ENCODE measurements at regions not wholly inside any gene's neighbourhood (a gene's known extent, or its start where the extent isn't known, plus 50 kb on each side); places are given as distances from the start of the nearest gene placed in this dataset.

DNA sequence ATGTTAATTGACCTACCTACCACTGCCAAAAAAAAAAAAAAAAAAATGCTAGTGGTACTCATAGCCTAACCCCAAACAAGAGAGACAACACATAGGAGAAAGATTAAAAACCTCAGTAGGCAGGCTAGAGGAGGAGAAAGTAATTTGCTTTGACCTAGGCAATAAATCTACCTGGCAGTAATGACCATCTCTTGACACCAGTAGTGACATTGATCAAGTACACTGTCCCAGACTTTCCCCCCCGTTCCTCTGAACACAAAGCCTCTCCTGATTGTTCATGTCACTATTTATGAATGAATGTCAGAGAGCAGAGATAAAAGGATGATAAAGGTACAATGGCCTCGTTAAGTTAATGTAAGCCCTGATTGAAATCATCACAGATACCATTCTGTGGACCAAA, 746.8 kb downstream of the CBLN4 start:
- no peak for DNase-seq (ENCODE audit: low spot score)

GRCh38 chr20:55255016-55255415, 750.3 kb downstream of the CBLN4 start:
- DNase-seq (ENCODE audit: low spot score): no peak

GRCh38 chr20:55253781-55254180, 751.5 kb downstream of the CBLN4 start:
- no peak for DNase-seq (ENCODE audit: low spot score)

DNA sequence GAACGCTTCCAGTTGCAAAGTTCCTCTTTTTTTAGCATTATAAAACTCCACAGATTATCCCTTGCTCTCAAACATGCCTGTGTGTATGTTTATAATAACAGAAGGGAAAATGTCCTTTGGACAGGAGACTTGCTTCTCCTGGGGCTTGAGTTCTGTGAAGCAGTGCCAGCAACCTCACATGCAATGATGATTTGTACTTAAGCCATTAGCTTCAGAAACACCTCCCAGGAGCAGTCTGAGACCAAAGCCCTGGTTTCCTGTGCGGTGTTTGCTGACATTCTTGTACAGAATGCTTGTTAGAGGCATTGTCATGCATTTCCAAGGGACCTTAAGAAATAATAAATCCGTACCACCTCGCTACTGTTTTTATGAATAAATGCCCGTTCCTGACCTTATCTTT, 752.8 kb downstream of the CBLN4 start:
- DNase-seq (ENCODE audit: low spot score): no peak

- DNase-seq (ENCODE audit: low spot score): no peak
Measured at GRCh38 chr20:55251170-55251569, 754.1 kb downstream of the CBLN4 start.

DNA sequence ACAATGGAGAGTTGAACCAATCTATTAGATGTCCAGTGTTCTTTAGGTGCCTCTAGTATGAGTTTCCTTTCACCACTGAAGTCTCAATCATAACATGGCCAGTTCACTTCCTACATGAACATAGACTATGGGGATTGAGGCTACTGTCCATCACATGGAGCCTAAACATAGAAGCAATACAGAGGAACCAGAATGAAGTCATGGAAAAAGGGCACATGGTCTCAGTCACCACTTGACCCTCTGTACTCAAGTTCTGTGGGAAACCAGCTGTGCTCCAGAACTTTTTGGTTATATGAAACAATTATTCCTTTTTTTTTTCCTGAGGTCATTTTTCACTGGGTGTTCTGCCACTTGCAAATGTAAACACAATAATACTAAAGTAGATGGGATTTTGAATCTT, 762.5 kb downstream of the CBLN4 start:
- DNase-seq (ENCODE audit: low spot score): no peak

- no peak for DNase-seq (ENCODE audit: low spot score)
Measured at GRCh38 chr20:55239269-55239668, 763.9 kb downstream of the DOK5 start.

DNA sequence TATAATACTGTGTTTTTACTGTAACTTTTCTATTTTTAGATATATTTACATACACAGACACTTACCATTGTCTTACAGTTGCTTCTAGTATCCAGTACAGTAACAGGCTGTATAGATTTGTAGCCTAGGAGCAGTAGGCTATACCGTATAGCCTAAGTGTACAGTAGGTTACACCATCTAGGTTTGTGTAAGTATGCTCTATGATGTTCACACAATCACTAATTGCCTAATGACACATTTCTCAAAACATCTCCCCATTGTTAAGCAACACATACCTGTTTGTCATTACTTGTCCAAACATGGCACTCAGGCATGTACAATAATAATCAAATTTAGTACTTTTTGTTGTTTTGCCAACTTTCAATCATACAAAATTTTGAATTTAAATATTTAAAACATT, 757.3 kb downstream of the DOK5 start:
- DNase-seq (ENCODE audit: low spot score): no peak

DNA sequence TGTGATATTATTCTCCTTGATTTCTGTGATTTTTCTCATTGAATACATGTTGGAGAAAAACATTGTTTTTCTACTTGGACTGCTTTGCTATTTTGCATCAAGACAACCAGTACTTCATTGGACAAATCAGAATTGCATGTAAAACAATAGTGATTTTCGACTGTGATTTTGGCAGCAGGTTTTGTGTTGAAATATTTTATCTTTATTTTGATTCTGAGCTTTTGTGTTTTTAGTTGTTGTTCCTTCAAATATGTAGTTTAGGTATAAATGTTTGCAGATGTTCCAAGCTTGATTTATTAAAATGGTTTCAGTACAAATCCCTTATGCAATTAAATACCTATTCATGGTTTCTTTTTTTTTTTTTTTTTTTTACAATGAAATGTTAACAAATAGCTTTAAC, 754.1 kb downstream of the DOK5 start:
- no peak for DNase-seq (ENCODE audit: low spot score)

DNA sequence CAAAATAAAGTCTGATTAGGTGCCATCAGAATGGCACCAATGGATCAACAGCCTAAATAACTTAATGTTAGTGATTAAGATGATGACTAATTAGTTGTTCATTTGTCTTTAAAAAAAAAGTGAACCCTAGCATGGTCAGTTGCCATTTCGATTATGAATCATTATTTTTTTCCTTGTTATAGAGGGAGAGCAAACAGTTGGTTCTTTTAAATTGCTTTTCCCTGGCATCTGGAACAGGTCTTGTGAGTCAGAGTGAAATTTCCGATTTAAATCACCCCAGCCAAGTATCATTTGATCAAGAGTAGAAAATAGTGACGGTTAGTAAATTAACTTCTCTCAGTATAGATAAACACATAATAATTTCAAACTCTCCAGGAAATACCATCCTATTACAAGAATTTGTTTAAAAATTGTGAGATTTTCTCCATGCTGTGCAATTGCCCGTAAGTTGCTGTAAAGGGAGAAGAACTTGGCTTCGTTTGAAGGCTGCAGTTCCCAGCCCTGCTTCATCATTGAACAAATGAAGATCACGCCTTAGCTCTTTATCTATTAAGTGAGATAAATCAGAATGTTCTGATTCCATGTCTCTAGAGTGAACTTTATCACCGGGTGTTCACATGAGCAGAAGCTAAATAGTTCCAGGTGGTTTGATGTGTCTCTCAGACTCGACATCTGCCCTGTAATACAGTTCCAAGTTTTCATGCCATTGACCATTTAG, 741.3 kb downstream of the DOK5 start:
- no peak for DNase-seq (ENCODE audit: low spot score)

DNA sequence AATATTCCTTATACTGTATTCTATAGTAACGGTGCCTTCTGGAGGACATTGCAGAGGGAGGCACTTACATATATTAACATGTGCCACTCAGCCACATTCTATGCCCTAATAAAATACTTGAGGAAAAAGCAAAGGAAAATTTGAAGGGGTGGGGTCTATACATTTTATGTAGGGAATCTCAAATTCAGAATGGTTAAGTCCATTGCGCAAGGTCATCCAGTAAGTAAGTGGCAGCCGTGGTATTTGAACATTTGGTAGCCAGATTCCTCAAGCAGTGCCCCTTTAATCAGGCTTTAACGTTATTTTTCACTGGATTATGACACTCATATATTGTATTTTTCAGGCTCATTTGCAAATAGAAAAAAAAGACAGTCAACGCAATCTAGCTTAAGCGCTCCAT, 738.3 kb downstream of the DOK5 start:
- DNase-seq (ENCODE audit: low spot score): no peak

GRCh38 chr20:55211481-55211880, 736.1 kb downstream of the DOK5 start:
- no peak for DNase-seq (ENCODE audit: low spot score)

DNA sequence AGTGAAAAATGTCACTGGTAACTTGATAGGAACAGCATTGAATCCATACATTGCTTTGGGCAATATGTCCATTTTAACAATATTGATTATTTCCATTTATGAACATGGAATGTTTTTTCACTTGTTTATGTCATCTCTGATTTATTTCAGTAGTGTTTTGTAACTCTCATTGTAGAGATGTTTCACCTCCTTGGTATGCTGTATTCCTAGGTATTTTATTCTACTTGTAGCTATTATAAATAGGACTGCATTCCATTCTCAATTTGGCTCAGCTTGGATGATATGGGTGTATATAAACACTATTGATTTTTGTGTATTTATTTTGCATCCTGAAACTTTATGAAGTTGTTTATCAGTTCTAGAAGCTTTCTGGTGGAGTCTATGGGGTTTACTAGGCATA, 730.3 kb downstream of the DOK5 start:
- no peak for DNase-seq (ENCODE audit: low spot score)

DNA sequence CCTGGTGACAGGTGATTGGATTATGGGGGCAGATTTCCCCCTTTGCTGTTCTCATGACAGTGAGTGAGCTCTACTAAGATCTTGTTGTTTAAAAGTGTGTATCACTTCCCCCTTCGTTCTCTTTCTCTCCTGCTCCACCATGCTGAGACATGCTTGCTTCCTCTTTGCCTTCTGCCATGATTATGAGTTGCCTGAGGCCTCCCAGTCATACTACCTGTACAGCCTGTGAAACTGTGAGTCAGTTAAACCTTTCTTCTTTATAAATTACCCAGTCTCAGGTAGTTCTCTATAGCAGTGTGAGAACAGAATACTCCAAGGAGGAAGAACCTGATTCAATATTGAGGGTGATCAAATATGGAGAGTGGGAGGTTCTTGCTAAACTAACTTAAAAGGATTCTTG, 724.9 kb downstream of the DOK5 start:
- DNase-seq (ENCODE audit: low spot score): no peak

- no peak for DNase-seq (ENCODE audit: low spot score)
Measured at GRCh38 chr20:55194947-55195346, 719.6 kb downstream of the DOK5 start.

- DNase-seq (ENCODE audit: low spot score): no peak
Measured at GRCh38 chr20:55186228-55186627, 710.8 kb downstream of the DOK5 start.

GRCh38 chr20:55175081-55175480, 699.7 kb downstream of the DOK5 start:
- DNase-seq (ENCODE audit: low spot score): no peak

DNA sequence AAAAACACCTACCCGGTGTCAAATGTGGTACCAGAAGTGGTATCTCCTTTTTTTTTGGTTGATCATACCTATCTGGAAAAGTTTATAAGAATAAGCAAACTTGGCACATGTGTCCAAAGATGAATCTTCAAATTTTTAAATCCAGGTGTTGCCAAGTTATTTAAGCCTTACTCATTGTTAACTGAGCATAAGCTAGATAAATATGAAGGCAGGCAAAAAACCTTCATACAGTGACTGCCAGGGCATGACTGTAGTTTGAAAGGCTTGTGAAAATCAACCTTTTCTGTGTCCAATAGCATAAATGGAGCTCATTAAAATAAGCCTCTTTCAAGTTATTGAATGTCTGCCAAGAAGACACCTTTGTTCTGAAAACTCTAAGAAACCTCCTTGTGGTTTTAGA, 699.2 kb downstream of the DOK5 start:
- no peak for DNase-seq (ENCODE audit: low spot score)

DNA sequence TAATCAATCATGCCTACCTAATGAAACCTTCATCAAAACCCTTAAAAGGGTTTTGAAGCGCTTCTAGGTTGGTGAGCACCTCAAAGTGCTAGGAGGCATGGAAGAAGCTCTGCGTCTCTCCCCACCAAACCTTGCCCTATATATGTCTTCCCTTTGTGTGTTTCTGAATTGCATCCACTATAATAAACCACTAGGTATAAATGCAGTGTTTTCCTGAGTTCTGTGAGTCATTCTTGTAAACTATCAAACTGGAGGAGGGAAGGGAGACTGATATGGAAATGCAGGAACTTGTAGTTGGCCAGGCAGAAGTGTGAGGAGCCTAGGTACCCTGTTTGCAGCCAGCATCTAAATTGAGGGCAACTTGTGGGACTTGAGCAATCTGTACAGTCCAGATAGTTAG, 698.8 kb downstream of the DOK5 start:
- DNase-seq (ENCODE audit: low spot score): no peak

DNA sequence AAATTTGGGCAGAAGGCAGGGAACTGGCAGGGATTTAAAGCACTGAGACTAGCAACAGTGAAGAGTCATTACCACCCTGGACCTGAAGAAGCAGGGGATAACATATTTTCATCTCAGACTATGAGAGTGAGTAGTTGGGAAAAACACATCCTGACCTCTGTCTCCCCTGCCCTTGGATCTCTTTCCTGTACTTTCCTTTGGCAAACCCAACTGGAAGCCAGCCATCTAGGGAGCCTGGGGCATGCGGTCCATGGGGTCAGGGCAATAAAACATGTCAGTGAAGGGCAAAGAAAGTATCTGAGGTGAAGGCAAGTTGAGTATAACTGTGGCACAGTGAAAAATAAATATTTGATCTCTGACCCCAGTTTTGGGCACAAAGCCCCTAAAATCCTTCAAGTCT, 698.2 kb downstream of the DOK5 start:
- DNase-seq (ENCODE audit: low spot score): no peak

DNA sequence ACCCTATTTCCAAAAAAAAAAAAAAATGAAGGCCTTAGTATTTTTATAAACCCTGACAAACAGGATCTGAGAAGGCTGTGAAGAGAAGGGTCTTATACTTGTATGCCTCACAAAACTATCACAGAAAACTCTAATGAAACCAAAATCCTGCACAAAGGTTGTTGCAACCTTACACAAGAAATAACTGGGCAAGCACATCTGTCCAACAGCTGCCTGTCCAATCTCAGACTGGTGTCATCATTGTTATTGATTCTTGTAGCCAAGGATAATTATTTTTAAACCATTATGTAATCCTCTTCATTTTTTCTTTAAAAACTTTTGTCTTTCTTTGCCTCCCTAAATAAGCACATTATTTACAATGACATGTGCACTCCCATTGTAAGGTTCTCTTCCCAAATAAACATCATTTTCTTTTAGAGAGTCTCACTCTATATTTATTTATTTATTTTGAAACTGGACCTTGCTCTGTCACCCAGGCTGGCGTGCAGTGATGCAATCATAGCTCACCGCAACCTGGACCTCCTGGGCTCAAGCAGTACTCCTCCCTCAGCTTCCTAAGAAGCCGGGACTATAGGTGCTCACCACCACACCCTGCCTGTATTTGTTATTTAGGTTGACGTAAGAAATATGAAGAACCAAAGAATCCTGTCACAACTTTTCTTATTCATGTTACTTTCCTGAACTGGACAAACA, 697.1 kb downstream of the DOK5 start:
- no peak for DNase-seq (ENCODE audit: low spot score)

DNA sequence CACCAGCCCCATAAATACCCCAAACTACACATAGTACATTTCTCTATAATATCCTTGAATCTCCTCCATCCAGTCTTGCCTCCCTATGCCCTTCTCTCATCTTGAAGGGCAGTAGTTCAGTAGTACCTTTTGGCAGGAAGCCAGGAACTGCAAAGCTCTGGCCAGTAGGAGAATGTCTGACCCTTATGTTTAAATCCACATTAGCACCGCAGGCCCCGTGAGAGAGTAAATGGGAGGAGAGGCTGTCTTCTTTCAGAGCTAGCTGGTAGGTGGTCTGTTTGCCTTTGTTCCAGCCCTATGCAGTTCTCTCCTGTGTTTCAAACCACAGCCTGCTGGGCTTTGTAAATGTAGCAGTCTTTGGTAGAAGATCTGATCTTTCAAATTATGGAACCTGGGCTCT, 690.7 kb downstream of the DOK5 start:
- DNase-seq (ENCODE audit: low spot score): peak; percentile 62

GRCh38 chr20:55160996-55161395, 685.6 kb downstream of the DOK5 start:
- no peak for DNase-seq (ENCODE audit: low spot score)

DNA sequence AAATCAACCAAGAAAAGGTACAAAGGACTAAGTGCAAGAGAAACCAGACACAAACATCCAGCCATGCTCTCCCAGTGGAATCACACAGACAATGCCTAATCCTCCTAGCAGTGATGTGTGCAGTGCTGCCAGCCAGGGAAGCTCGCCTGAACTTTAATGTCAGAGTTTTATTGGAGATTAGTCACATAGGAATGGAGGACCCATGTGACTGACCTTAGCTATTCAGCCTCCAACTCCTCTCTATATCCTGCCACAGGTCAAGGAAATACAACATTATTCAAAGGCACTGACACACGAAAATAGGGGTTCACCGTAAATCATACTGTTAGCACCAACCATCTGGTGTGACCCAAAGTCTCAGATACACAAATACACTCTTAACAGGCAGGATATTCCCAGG, 684.6 kb downstream of the DOK5 start:
- no peak for DNase-seq (ENCODE audit: low spot score)
